Stomach (tissue), 8 donors: ENCODE measurements at regions not wholly inside any gene's neighbourhood (a gene's known extent, or its start where the extent isn't known, plus 50 kb on each side); places are given as distances from the start of the nearest gene placed in this dataset.

Source experiments
- DNase-seq, 2 donors: peaks; one replicate each; pipeline versions ENCODE4 v3.0.0 to v3.0.0-alpha.2; 2013 to 2019
- H3K27ac ChIP-seq, 5 donors: fragments of 200-600 bp in 4 of 5; sonication (generic) in 4 of 5; one replicate each; pipeline ENCODE4 v1.5.1; 2013 to 2019; ENCODE audit warnings: mild to moderate bottlenecking in 1 of 5, moderate library complexity in 1 of 5
- H3K27me3 ChIP-seq, 3 donors: fragments of 200-600 bp; sonication (generic); one replicate each; pipeline ENCODE4 v1.5.1; 2017 to 2019; ENCODE audit warnings: mixed run types in 1 of 3
- H3K36me3 ChIP-seq, 4 donors: fragments of 200-600 bp; sonication (generic); 1 replicate in 3 of 4; 2 replicates in 1 of 4; pipeline ENCODE4 v1.5.1; 2016 to 2019
- H3K4me1 ChIP-seq, 4 donors: fragments of 200-600 bp; sonication (generic); one replicate each; pipeline ENCODE4 v1.5.1; 2016 to 2019
- H3K4me3 ChIP-seq, 4 donors: fragments of 200-600 bp; sonication (generic) in 3 of 4; one replicate each; pipeline ENCODE4 v1.5.1; 2016 to 2019; ENCODE audit warnings: mild to moderate bottlenecking in 1 of 4
- H3K9me3 ChIP-seq, 4 donors: fragments of 200-600 bp; sonication (generic); one replicate each; pipeline ENCODE4 v1.5.1; 2016 to 2019
- CTCF ChIP-seq, 7 experiments: fragments of 450-650 bp in 4 of 7; fragments of 200-600 bp in 3 of 7; sonication (generic) in 3 of 7; IDR thresholded peaks; one replicate each; pipeline ENCODE4 v1.5.1; 2016 to 2019; ENCODE audit warnings: antibody characterized with exemption in 7 of 7, control low read depth in 2 of 7, mild to moderate bottlenecking in 1 of 7
- EP300 ChIP-seq: sonication (generic); formaldehyde crosslinking; IDR thresholded peaks from one replicate; pipeline ENCODE4 v1.6.1; 2017; ENCODE audit warnings: antibody characterized with exemption
- POLR2A ChIP-seq, 4 donors: fragments of 450-650 bp; IDR thresholded peaks; one replicate each; pipeline ENCODE4 v1.6.1; 2016; ENCODE audit warnings: antibody characterized with exemption in 4 of 4, control low read depth in 2 of 4, mild to moderate bottlenecking in 1 of 4, moderate library complexity in 1 of 4
- POLR2AphosphoS5 ChIP-seq, 3 donors: sonication (generic); formaldehyde crosslinking; IDR thresholded peaks; one replicate each; pipeline ENCODE4 v1.6.1; 2016; ENCODE audit warnings: antibody characterized with exemption in 3 of 3
- WGBS, 5 donors: extraction: QIAGEN DNeasy Blood & Tissue Kit in 3 of 5; methylation state at CpG; one replicate each; pipeline versions ENCODE4 v1.1.5 to v1.1.7; 2013 to 2018; 5-methylcytosine and 5-hydroxymethylcytosine counted together
- intact Hi-C: fragments of 100-400 bp; cut with DNase I; formaldehyde crosslinking; loops from one replicate; pipeline ENCODE4 v1.15.1; 2023; ENCODE audit warnings: low total_unique reads
- donor health status: healthy with polysubstance abuse.
- donor health status: Bipolar disorder and iron deficiency.
- donor health status: healthy.

DNA sequence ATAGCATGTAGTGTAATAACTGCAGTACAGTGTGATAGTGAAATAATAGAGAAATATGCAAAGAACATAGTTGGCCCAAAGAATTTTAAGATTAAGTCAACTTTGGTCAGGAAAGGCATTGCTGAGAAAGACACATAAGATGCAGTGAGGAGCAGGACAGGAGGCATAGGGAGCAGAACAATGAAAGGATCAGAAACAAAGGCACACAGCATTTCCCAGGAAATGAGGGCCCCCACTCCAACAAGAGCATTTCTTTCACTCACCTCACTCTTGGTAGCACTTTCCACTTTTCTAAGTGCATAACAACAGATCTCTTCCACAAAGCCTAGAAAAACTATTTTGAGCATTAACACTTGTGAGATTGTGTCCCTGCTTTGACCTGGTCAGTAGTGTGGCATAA, 238.4 kb upstream of the FAT3 start:
- Histone ChIP-seq H3K27ac (no peak overlapping the region), H3K27me3 (no peaks in the 10 kb centered on the region), H3K36me3 (no peaks in the 10 kb centered on the region), H3K4me3 (no peak overlapping the region), H3K4me1 (peaks cover 0 to 8% (median 0%) of the 10 kb centered on the region in 4 donors), H3K9me3 (no peaks in the 10 kb centered on the region)
- TF ChIP-seq CTCF (IDR thresholded peaks at IDR 0.05) (no peak), POLR2AphosphoS5 (IDR thresholded peaks at IDR 0.05) (no peak), POLR2A (IDR thresholded peaks at IDR 0.05) (no peak), EP300 (no peak)
- no peak for DNase-seq
- intact Hi-C loops = no loop called here

GRCh38 chr11:91984033-91984584, 240.5 kb upstream of the FAT3 start:
- Histone ChIP-seq H3K27ac (no peak overlapping the region), H3K27me3 (no peaks in the 10 kb centered on the region), H3K4me3 (no peak overlapping the region), H3K4me1 (peaks cover 0 to 8% (median 0%) of the 10 kb centered on the region in 4 donors), H3K36me3 (no peaks in the 10 kb centered on the region), H3K9me3 (no peaks in the 10 kb centered on the region)
- intact Hi-C loops = no loop called here
- TF ChIP-seq POLR2A (IDR thresholded peaks at IDR 0.05) (no peak), EP300 (no peak), CTCF (IDR thresholded peaks at IDR 0.05) (no peak), POLR2AphosphoS5 (IDR thresholded peaks at IDR 0.05) (no peak)
- WGBS, 5 donors = 81 to 86% (median 84%) methylated on average over 5 of the region's 5 CpGs
- no peak for DNase-seq

DNA sequence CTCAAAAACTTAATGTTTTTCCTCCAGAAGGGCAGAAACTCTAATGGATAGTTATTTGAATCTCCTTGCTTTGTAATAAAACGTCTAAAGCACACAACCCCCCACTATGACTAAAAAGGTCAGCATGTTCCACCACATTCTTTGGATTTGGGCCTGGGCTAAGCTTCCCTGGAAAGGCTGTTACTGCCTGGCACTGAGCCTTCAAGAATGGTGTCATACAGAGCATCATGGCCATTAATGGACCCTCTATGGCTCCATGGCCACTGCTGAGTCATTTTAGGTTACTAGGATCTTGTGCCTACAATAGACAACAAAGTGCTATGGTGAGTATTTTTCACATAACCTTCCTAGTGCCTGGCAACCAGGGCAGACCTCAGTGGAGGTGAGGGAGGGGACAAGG, 242.6 kb upstream of the FAT3 start:
- Histone ChIP-seq H3K9me3 (no peaks in the 10 kb centered on the region), H3K36me3 (no peaks in the 10 kb centered on the region), H3K4me3 (no peak overlapping the region), H3K27me3 (no peaks in the 10 kb centered on the region), H3K4me1 (peaks cover 0 to 8% (median 0%) of the 10 kb centered on the region in 4 donors), H3K27ac (peak overlapping the region in 2 of 5 donors; percentile 17 to 46)
- no peak for TF ChIP-seq POLR2A (IDR thresholded peaks at IDR 0.05)
- TF ChIP-seq EP300 = peak; percentile 60
- TF ChIP-seq POLR2AphosphoS5 (IDR thresholded peaks at IDR 0.05) = peak; percentile 36 to 77 (median 50)
- intact Hi-C loops = no loop called here
- peak in 1 of 2 donors; percentile 14 for DNase-seq
- 5 to 33% (median 13%) methylated on average over 1 of the region's 1 CpG for WGBS, 5 donors

GRCh38 chr11:91979775-91980174, 244.8 kb upstream of the FAT3 start:
- no peaks in the 10 kb centered on the region for H3K27me3 ChIP-seq
- H3K9me3 ChIP-seq = no peaks in the 10 kb centered on the region
- intact Hi-C loops = no loop called here
- no peak overlapping the region for H3K27ac ChIP-seq
- no peaks in the 10 kb centered on the region for H3K36me3 ChIP-seq
- TF ChIP-seq EP300 (no peak), POLR2A (IDR thresholded peaks at IDR 0.05) (no peak), POLR2AphosphoS5 (IDR thresholded peaks at IDR 0.05) (no peak), CTCF (IDR thresholded peaks at IDR 0.05) (no peak)
- H3K4me1 ChIP-seq = peaks cover 0 to 8% (median 0%) of the 10 kb centered on the region in 4 donors
- DNase-seq = no peak
- 72 to 87% (median 75%) methylated on average over 1 of the region's 1 CpG for WGBS, 5 donors
- H3K4me3 ChIP-seq = no peak overlapping the region

GRCh38 chr11:91978747-91979146, 245.9 kb upstream of the FAT3 start:
- Histone ChIP-seq H3K27me3 (no peaks in the 10 kb centered on the region), H3K9me3 (no peaks in the 10 kb centered on the region), H3K27ac (no peak overlapping the region), H3K36me3 (no peaks in the 10 kb centered on the region), H3K4me1 (peaks cover 0 to 8% (median 0%) of the 10 kb centered on the region in 4 donors), H3K4me3 (no peak overlapping the region)
- intact Hi-C loops = no loop called here
- TF ChIP-seq EP300 (no peak), POLR2A (IDR thresholded peaks at IDR 0.05) (no peak), POLR2AphosphoS5 (IDR thresholded peaks at IDR 0.05) (no peak), CTCF (IDR thresholded peaks at IDR 0.05) (no peak)
- 91 to 100% (median 94%) methylated on average over 1 of the region's 1 CpG for WGBS, 5 donors
- no peak for DNase-seq
